GM23338 (cell line): ENCODE measurements at regions not wholly inside any gene's neighbourhood (a gene's known extent, or its start where the extent isn't known, plus 50 kb on each side); places are given as distances from the start of the nearest gene placed in this dataset.

ENCODE experiments used
- ATAC-seq: fragments of 200-7000 bp; cut with Tn5 transposase; 3 replicates; pipeline ENCODE4 v1.9.1; 2020
- DNase-seq: peaks from one replicate; pipeline ENCODE4 v3.0.0-alpha.2; 2015; ENCODE audit warnings: low spot score
- H2AFZ ChIP-seq: fragments of 200-600 bp; sonication (generic); 2 replicates; pipeline ENCODE4 v1.8.0; 2016; ENCODE audit warnings: antibody characterized with exemption, mild to moderate bottlenecking, moderate library complexity
- H3F3A ChIP-seq: fragments of 200-600 bp; sonication (generic); replicated peaks from 2 replicates; pipeline ENCODE4 v1.8.0; 2017; ENCODE audit warnings: antibody characterized with exemption, mixed run types, low read depth
- H3K27ac ChIP-seq: fragments of 200-600 bp; sonication (generic); 2 replicates; pipeline ENCODE4 v1.6.1; 2016; ENCODE audit warnings: low read depth
- H3K27me3 ChIP-seq: fragments of 200-600 bp; sonication (generic); 2 replicates; pipeline ENCODE4 v1.8.0; 2016; ENCODE audit warnings: mild to moderate bottlenecking, mixed run types, moderate library complexity; ENCODE audit not compliant: insufficient read depth
- H3K36me3 ChIP-seq: fragments of 200-600 bp; sonication (generic); 2 replicates; pipeline ENCODE4 v1.8.0; 2016; ENCODE audit warnings: mild to moderate bottlenecking; ENCODE audit not compliant: insufficient read depth
- H3K4me1 ChIP-seq: fragments of 200-600 bp; sonication (generic); 2 replicates; pipeline ENCODE4 v1.8.0; 2016; ENCODE audit warnings: mild to moderate bottlenecking, moderate library complexity; ENCODE audit not compliant: insufficient read depth
- H3K4me2 ChIP-seq: fragments of 200-600 bp; sonication (generic); 2 replicates; pipeline ENCODE4 v1.7.1; 2017; ENCODE audit warnings: mixed run types
- H3K4me3 ChIP-seq: fragments of 200-600 bp; sonication (generic); 2 replicates; pipeline ENCODE4 v1.6.1; 2016; ENCODE audit warnings: mixed run types
- H3K79me2 ChIP-seq: fragments of 200-600 bp; sonication (generic); replicated peaks from 2 replicates; pipeline ENCODE4 v1.8.0; 2017; ENCODE audit warnings: mild to moderate bottlenecking; ENCODE audit not compliant: insufficient read depth
- H3K9me2 ChIP-seq: fragments of 200-600 bp; sonication (generic); 2 replicates; pipeline ENCODE4 v1.8.0; 2017; ENCODE audit not compliant: insufficient read depth
- H4K20me1 ChIP-seq: fragments of 200-600 bp; sonication (generic); replicated peaks from 2 replicates; pipeline ENCODE4 v1.8.0; 2017; ENCODE audit warnings: mild to moderate bottlenecking; ENCODE audit not compliant: insufficient read depth
- H3K27ac Mint-ChIP-seq: 2 replicates; pipeline ENCODE4 v1.8.0; 2020; ENCODE audit warnings: inconsistent platforms, mild to moderate bottlenecking, moderate library complexity, mixed read lengths
- H3K27me3 Mint-ChIP-seq: 3 replicates; pipeline ENCODE4 v1.8.0; 2022; ENCODE audit warnings: low read depth, mild to moderate bottlenecking, moderate library complexity, mixed read lengths, inconsistent platforms; ENCODE audit not compliant: insufficient read depth, poor library complexity
- H3K36me3 Mint-ChIP-seq: 3 replicates; pipeline ENCODE4 v1.8.0; 2021; ENCODE audit warnings: low read depth, mild to moderate bottlenecking, inconsistent platforms, moderate library complexity, mixed read lengths
- H3K4me1 Mint-ChIP-seq: 3 replicates; pipeline ENCODE4 v1.8.0; 2020; ENCODE audit warnings: mild to moderate bottlenecking, inconsistent platforms, mixed read lengths
- H3K4me3 Mint-ChIP-seq: 3 replicates; pipeline ENCODE4 v1.8.0; 2021; ENCODE audit warnings: moderate library complexity, mild to moderate bottlenecking, inconsistent platforms, mixed read lengths
- H3K9me3 Mint-ChIP-seq: 3 replicates; pipeline ENCODE4 v1.8.0; 2020; ENCODE audit warnings: moderate library complexity, mild to moderate bottlenecking, inconsistent platforms, mixed read lengths
- CREB1 ChIP-seq: fragments of 250-450 bp; sonication (Bioruptor Pico); IDR thresholded peaks from 2 replicates; pipeline ENCODE4 v1.5.0; 2020; ENCODE audit warnings: low read depth, mild to moderate bottlenecking, moderate library complexity
- EZH2 ChIP-seq: fragments of 200-600 bp; sonication (generic); IDR thresholded peaks from one replicate; pipeline ENCODE4 v1.8.0; 2017; ENCODE audit warnings: antibody characterized with exemption, mild to moderate bottlenecking, low read depth; ENCODE audit not compliant: unreplicated experiment
- EZH2phosphoT487 ChIP-seq: fragments of 200-600 bp; sonication (generic); IDR thresholded peaks from one replicate; pipeline ENCODE4 v1.8.1; 2018; ENCODE audit warnings: antibody characterized with exemption; ENCODE audit not compliant: unreplicated experiment
- JUNB ChIP-seq: IDR thresholded peaks from one replicate; pipeline ENCODE4 v1.6.1; 2016; ENCODE audit warnings: antibody characterized with exemption; ENCODE audit not compliant: unreplicated experiment
- NANOG ChIP-seq: IDR thresholded peaks from 2 replicates; pipeline ENCODE4 v1.6.1; 2016; ENCODE audit warnings: antibody characterized with exemption, borderline replicate concordance
- POLR2AphosphoS5 ChIP-seq: IDR thresholded peaks from 2 replicates; pipeline ENCODE4 v1.6.1; 2016; ENCODE audit warnings: antibody characterized with exemption, low read depth
- STAT1 ChIP-seq: IDR thresholded peaks from one replicate; pipeline ENCODE4 v1.6.1; 2016; ENCODE audit warnings: antibody characterized with exemption; ENCODE audit not compliant: unreplicated experiment
- ZNF331 ChIP-seq: fragments of 250-450 bp; sonication (Bioruptor Pico); IDR thresholded peaks from 2 replicates; pipeline ENCODE4 v1.5.0; 2020; ENCODE audit warnings: low read depth, mild to moderate bottlenecking, moderate library complexity
- TF ChIP-seq, protein P1 (sequence below): IDR thresholded peaks from one replicate; pipeline ENCODE4 v1.6.1; 2018; ENCODE audit warnings: antibody characterized with exemption; ENCODE audit not compliant: unreplicated experiment
- TF ChIP-seq, protein P2 (sequence below): IDR thresholded peaks from 2 replicates; pipeline ENCODE4 v1.6.1; 2016; ENCODE audit warnings: antibody characterized with exemption
- TF ChIP-seq, protein P3 (sequence below): fragments of 250-450 bp; sonication (Bioruptor Pico); IDR thresholded peaks from 2 replicates; pipeline ENCODE4 v1.5.0; 2020; ENCODE audit warnings: mild to moderate bottlenecking, moderate library complexity
- TF ChIP-seq, protein P4 (sequence below), 2 experiments: fragments of 200-600 bp in 1 of 2; sonication (generic) in 1 of 2; conservative IDR thresholded peaks; 2 replicates each; pipeline versions ENCODE4 v1.5.1 to v1.6.1; 2016 to 2017; ENCODE audit warnings: antibody characterized with exemption in 2 of 2, low read depth in 2 of 2, mild to moderate bottlenecking in 2 of 2, moderate library complexity in 1 of 2

GRCh38 chr11:21794306-21794705 is 398.6 kb upstream of the ANO5 start (continued):
- TF ChIP-seq, protein P1, sequence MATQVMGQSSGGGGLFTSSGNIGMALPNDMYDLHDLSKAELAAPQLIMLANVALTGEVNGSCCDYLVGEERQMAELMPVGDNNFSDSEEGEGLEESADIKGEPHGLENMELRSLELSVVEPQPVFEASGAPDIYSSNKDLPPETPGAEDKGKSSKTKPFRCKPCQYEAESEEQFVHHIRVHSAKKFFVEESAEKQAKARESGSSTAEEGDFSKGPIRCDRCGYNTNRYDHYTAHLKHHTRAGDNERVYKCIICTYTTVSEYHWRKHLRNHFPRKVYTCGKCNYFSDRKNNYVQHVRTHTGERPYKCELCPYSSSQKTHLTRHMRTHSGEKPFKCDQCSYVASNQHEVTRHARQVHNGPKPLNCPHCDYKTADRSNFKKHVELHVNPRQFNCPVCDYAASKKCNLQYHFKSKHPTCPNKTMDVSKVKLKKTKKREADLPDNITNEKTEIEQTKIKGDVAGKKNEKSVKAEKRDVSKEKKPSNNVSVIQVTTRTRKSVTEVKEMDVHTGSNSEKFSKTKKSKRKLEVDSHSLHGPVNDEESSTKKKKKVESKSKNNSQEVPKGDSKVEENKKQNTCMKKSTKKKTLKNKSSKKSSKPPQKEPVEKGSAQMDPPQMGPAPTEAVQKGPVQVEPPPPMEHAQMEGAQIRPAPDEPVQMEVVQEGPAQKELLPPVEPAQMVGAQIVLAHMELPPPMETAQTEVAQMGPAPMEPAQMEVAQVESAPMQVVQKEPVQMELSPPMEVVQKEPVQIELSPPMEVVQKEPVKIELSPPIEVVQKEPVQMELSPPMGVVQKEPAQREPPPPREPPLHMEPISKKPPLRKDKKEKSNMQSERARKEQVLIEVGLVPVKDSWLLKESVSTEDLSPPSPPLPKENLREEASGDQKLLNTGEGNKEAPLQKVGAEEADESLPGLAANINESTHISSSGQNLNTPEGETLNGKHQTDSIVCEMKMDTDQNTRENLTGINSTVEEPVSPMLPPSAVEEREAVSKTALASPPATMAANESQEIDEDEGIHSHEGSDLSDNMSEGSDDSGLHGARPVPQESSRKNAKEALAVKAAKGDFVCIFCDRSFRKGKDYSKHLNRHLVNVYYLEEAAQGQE, result no peak
- TF ChIP-seq EZH2, result no peak

DNA sequence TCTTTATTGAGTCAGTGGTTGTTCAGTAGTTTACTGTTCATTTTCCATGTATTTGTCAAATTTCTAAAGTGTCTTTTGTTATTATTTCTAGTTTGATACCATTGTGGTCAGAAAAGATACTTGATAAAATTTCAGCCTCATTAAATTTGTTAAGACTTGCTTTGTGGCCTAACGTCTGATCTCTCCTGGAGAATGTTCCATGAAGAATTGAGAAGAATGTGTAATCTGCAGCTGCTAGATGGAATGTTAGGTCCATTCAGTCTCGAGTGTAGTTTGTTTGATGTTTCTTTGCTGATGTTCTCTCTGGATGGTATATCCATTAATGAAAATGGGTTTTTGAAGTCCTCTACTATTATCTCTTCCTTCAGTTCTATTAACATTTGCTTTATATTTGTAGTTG is 394.7 kb upstream of the ANO5 start:
- Histone ChIP-seq H3F3A (no peaks in the 10 kb centered on the region), H4K20me1 (no peaks in the 10 kb centered on the region), H3K4me3 (no peak overlapping the region), H3K4me1 (no peaks in the 10 kb centered on the region), H3K27me3 (no peaks in the 10 kb centered on the region), H2AFZ (no peak overlapping the region), H3K4me2 (no peak overlapping the region), H3K27ac (no peak overlapping the region), H3K79me2 (no peaks in the 10 kb centered on the region), H3K36me3 (no peaks in the 10 kb centered on the region), H3K9me2 (no peaks in the 10 kb centered on the region)
- no peak overlapping the region for H3K4me3 Mint-ChIP-seq
- no peak overlapping the region for H3K27ac Mint-ChIP-seq
- peaks cover 5% of the 10 kb centered on the region; the same call in 2 of the 3 replicates for H3K9me3 Mint-ChIP-seq
- DNase-seq (no peak), ATAC-seq (no peak)
- no peaks in the 10 kb centered on the region for H3K4me1 Mint-ChIP-seq
- H3K36me3 Mint-ChIP-seq, result no peaks in the 10 kb centered on the region
- H3K27me3 Mint-ChIP-seq, result peaks cover 1% of the 10 kb centered on the region
- TF ChIP-seq ZNF331 (CRISPR knock-in tag) (no peak), JUNB (no peak), NANOG (no peak), STAT1 (no peak), EZH2 (no peak), CREB1 (CRISPR knock-in tag) (no peak), EZH2phosphoT487 (no peak), POLR2AphosphoS5 (no peak)
- TF ChIP-seq, protein P2, sequence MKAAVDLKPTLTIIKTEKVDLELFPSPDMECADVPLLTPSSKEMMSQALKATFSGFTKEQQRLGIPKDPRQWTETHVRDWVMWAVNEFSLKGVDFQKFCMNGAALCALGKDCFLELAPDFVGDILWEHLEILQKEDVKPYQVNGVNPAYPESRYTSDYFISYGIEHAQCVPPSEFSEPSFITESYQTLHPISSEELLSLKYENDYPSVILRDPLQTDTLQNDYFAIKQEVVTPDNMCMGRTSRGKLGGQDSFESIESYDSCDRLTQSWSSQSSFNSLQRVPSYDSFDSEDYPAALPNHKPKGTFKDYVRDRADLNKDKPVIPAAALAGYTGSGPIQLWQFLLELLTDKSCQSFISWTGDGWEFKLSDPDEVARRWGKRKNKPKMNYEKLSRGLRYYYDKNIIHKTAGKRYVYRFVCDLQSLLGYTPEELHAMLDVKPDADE, result no peak
- TF ChIP-seq, protein P3, sequence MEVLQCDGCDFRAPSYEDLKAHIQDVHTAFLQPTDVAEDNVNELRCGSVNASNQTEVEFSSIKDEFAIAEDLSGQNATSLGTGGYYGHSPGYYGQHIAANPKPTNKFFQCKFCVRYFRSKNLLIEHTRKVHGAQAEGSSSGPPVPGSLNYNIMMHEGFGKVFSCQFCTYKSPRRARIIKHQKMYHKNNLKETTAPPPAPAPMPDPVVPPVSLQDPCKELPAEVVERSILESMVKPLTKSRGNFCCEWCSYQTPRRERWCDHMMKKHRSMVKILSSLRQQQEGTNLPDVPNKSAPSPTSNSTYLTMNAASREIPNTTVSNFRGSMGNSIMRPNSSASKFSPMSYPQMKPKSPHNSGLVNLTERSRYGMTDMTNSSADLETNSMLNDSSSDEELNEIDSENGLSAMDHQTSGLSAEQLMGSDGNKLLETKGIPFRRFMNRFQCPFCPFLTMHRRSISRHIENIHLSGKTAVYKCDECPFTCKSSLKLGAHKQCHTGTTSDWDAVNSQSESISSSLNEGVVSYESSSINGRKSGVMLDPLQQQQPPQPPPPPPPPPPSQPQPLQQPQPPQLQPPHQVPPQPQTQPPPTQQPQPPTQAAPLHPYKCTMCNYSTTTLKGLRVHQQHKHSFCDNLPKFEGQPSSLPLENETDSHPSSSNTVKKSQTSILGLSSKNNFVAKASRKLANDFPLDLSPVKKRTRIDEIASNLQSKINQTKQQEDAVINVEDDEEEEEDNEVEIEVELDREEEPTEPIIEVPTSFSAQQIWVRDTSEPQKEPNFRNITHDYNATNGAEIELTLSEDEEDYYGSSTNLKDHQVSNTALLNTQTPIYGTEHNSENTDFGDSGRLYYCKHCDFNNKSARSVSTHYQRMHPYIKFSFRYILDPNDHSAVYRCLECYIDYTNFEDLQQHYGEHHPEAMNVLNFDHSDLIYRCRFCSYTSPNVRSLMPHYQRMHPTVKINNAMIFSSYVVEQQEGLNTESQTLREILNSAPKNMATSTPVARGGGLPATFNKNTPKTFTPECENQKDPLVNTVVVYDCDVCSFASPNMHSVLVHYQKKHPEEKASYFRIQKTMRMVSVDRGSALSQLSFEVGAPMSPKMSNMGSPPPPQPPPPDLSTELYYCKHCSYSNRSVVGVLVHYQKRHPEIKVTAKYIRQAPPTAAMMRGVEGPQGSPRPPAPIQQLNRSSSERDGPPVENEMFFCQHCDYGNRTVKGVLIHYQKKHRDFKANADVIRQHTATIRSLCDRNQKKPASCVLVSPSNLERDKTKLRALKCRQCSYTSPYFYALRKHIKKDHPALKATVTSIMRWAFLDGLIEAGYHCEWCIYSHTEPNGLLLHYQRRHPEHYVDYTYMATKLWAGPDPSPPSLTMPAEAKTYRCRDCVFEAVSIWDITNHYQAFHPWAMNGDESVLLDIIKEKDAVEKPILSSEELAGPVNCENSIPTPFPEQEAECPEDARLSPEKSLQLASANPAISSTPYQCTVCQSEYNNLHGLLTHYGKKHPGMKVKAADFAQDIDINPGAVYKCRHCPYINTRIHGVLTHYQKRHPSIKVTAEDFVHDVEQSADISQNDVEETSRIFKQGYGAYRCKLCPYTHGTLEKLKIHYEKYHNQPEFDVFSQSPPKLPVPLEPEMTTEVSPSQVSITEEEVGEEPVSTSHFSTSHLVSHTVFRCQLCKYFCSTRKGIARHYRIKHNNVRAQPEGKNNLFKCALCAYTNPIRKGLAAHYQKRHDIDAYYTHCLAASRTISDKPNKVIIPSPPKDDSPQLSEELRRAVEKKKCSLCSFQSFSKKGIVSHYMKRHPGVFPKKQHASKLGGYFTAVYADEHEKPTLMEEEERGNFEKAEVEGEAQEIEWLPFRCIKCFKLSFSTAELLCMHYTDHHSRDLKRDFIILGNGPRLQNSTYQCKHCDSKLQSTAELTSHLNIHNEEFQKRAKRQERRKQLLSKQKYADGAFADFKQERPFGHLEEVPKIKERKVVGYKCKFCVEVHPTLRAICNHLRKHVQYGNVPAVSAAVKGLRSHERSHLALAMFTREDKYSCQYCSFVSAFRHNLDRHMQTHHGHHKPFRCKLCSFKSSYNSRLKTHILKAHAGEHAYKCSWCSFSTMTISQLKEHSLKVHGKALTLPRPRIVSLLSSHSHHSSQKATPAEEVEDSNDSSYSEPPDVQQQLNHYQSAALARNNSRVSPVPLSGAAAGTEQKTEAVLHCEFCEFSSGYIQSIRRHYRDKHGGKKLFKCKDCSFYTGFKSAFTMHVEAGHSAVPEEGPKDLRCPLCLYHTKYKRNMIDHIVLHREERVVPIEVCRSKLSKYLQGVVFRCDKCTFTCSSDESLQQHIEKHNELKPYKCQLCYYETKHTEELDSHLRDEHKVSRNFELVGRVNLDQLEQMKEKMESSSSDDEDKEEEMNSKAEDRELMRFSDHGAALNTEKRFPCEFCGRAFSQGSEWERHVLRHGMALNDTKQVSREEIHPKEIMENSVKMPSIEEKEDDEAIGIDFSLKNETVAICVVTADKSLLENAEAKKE (CRISPR knock-in tag), result no peak
- TF ChIP-seq, protein P4, sequence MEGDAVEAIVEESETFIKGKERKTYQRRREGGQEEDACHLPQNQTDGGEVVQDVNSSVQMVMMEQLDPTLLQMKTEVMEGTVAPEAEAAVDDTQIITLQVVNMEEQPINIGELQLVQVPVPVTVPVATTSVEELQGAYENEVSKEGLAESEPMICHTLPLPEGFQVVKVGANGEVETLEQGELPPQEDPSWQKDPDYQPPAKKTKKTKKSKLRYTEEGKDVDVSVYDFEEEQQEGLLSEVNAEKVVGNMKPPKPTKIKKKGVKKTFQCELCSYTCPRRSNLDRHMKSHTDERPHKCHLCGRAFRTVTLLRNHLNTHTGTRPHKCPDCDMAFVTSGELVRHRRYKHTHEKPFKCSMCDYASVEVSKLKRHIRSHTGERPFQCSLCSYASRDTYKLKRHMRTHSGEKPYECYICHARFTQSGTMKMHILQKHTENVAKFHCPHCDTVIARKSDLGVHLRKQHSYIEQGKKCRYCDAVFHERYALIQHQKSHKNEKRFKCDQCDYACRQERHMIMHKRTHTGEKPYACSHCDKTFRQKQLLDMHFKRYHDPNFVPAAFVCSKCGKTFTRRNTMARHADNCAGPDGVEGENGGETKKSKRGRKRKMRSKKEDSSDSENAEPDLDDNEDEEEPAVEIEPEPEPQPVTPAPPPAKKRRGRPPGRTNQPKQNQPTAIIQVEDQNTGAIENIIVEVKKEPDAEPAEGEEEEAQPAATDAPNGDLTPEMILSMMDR (conservative IDR thresholded peaks at IDR 0.05; ENCODE audit: low read depth in 2 of 2), result no peak
